ENCODE measurements at regions not wholly inside any gene's neighbourhood (a gene's known extent, or its start where the extent isn't known, plus 50 kb on each side); places are given as distances from the start of the nearest gene placed in this dataset.

GRCh38 chr5:68947986-68948385 lies 145.8 kb upstream of the SLC30A5 start:
- intact Hi-C loops (cut with micrococcal nuclease; ENCODE audit: unreplicated experiment): no loop called here
- TF ChIP-seq EZH2phosphoT487 (IDR thresholded peaks at IDR 0.05; ENCODE audit: borderline replicate concordance, low read depth, low read length) (no peak), CTCF (conservative IDR thresholded peaks at IDR 0.05; ENCODE audit: low read length) (no peak)
- ChIA-PET CTCF (ENCODE audit: unreplicated experiment) (no interaction called here), POLR2A (no interaction called here)
- Histone ChIP-seq H3K4me1 (ENCODE audit: insufficient read depth, low read length, poor library complexity, severe bottlenecking) (no peaks in the 10 kb centered on the region), H3K27ac (ENCODE audit: low read depth, low read length, poor library complexity, severe bottlenecking) (no peak overlapping the region), H3K4me2 (ENCODE audit: low read length) (no peak overlapping the region), H2AFZ (ENCODE audit: low read length) (no peak overlapping the region), H3K79me2 (ENCODE audit: insufficient read depth, low read depth, low read length) (no peaks in the 10 kb centered on the region), H4K20me1 (ENCODE audit: insufficient read depth, low read length) (no peaks in the 10 kb centered on the region), H3K36me3 (ENCODE audit: insufficient read depth, low read length) (no peaks in the 10 kb centered on the region), H3K4me3 (ENCODE audit: low read depth, low read length, poor library complexity, severe bottlenecking) (no peak overlapping the region), H3K9me2 (ENCODE audit: insufficient read depth, low read length) (no peaks in the 10 kb centered on the region), H3K9me3 (ENCODE audit: low read length) (no peaks in the 10 kb centered on the region)
- no TSS peak for BruUV-seq (replicated peaks)
- DNase-seq (ENCODE audit: low spot score): no peak

GRCh38 chr5:68949256-68949655 lies 144.6 kb upstream of the SLC30A5 start:
- H3K4me1 ChIP-seq (ENCODE audit: insufficient read depth, low read length, poor library complexity, severe bottlenecking): no peaks in the 10 kb centered on the region
- no peaks in the 10 kb centered on the region for H3K36me3 ChIP-seq (ENCODE audit: insufficient read depth, low read length)
- ChIA-PET POLR2A (no interaction called here), CTCF (ENCODE audit: unreplicated experiment) (no interaction called here)
- no TSS peak for BruUV-seq (replicated peaks)
- H3K4me2 ChIP-seq (ENCODE audit: low read length): no peak overlapping the region
- no peaks in the 10 kb centered on the region for H3K79me2 ChIP-seq (ENCODE audit: insufficient read depth, low read depth, low read length)
- no peak overlapping the region for H3K27ac ChIP-seq (ENCODE audit: low read depth, low read length, poor library complexity, severe bottlenecking)
- H3K4me3 ChIP-seq (ENCODE audit: low read depth, low read length, poor library complexity, severe bottlenecking): no peak overlapping the region
- H2AFZ ChIP-seq (ENCODE audit: low read length): no peak overlapping the region
- H3K9me3 ChIP-seq (ENCODE audit: low read length): no peaks in the 10 kb centered on the region
- intact Hi-C loops (cut with micrococcal nuclease; ENCODE audit: unreplicated experiment): no loop called here
- TF ChIP-seq CTCF (conservative IDR thresholded peaks at IDR 0.05; ENCODE audit: low read length): no peak
- TF ChIP-seq EZH2phosphoT487 (IDR thresholded peaks at IDR 0.05; ENCODE audit: borderline replicate concordance, low read depth, low read length): no peak
- DNase-seq (ENCODE audit: low spot score): no peak
- H3K9me2 ChIP-seq (ENCODE audit: insufficient read depth, low read length): no peaks in the 10 kb centered on the region
- H4K20me1 ChIP-seq (ENCODE audit: insufficient read depth, low read length): no peaks in the 10 kb centered on the region

- no peak overlapping the region for H3K27ac ChIP-seq (ENCODE audit: low read depth, low read length, poor library complexity, severe bottlenecking)
- H3K36me3 ChIP-seq (ENCODE audit: insufficient read depth, low read length): no peaks in the 10 kb centered on the region
- CTCF ChIA-PET (ENCODE audit: unreplicated experiment): no interaction called here
- no TSS peak for BruUV-seq (replicated peaks)
- no peak for DNase-seq (ENCODE audit: low spot score)
- POLR2A ChIA-PET: no interaction called here
- no peaks in the 10 kb centered on the region for H3K79me2 ChIP-seq (ENCODE audit: insufficient read depth, low read depth, low read length)
- H3K9me3 ChIP-seq (ENCODE audit: low read length): no peaks in the 10 kb centered on the region
- H3K4me2 ChIP-seq (ENCODE audit: low read length): no peak overlapping the region
- H4K20me1 ChIP-seq (ENCODE audit: insufficient read depth, low read length): no peaks in the 10 kb centered on the region
- TF ChIP-seq CTCF (conservative IDR thresholded peaks at IDR 0.05; ENCODE audit: low read length) (no peak), EZH2phosphoT487 (IDR thresholded peaks at IDR 0.05; ENCODE audit: borderline replicate concordance, low read depth, low read length) (no peak)
- intact Hi-C loops (cut with micrococcal nuclease; ENCODE audit: unreplicated experiment): no loop called here
- H3K4me1 ChIP-seq (ENCODE audit: insufficient read depth, low read length, poor library complexity, severe bottlenecking): no peaks in the 10 kb centered on the region
- H3K9me2 ChIP-seq (ENCODE audit: insufficient read depth, low read length): no peaks in the 10 kb centered on the region
- no peak overlapping the region for H2AFZ ChIP-seq (ENCODE audit: low read length)
- H3K4me3 ChIP-seq (ENCODE audit: low read depth, low read length, poor library complexity, severe bottlenecking): no peak overlapping the region
Observed at GRCh38 chr5:68949711-68950110, 144.1 kb upstream of the SLC30A5 start.
